ENCODE measurements at regions not wholly inside any gene's neighbourhood (a gene's known extent, or its start where the extent isn't known, plus 50 kb on each side); places are given as distances from the start of the nearest gene placed in this dataset.

GRCh38 chr9:110049699-110050450 lies 158.1 kb downstream of the C9orf152 start:
- Mint-ChIP-seq H3K27me3 (ENCODE audit: low read depth, poor library complexity) (peaks cover 66% of the 10 kb centered on the region), H3K36me3 (ENCODE audit: low read depth) (no peaks in the 10 kb centered on the region), H3K4me3 (peak overlapping the region; percentile 90), H3K27ac (no peak overlapping the region), H3K9me3 (no peaks in the 10 kb centered on the region), H3K4me1 (peaks cover 34% of the 10 kb centered on the region)
- peak; percentile 59 for DNase-seq
- TF ChIP-seq CTCF (IDR thresholded peaks at IDR 0.05): no peak

GRCh38 chr9:110050925-110051355 lies 157.0 kb downstream of the C9orf152 start:
- no peak for DNase-seq
- H3K27me3 Mint-ChIP-seq (ENCODE audit: low read depth, poor library complexity): peaks cover 60% of the 10 kb centered on the region
- H3K4me3 Mint-ChIP-seq: no peak overlapping the region

GRCh38 chr9:110056062-110056461 lies 151.9 kb downstream of the C9orf152 start:
- peaks cover 6% of the 10 kb centered on the region for H3K4me1 Mint-ChIP-seq
- H3K4me3 Mint-ChIP-seq: no peak overlapping the region
- H3K27ac Mint-ChIP-seq: no peak overlapping the region
- TF ChIP-seq CTCF (IDR thresholded peaks at IDR 0.05): no peak
- H3K36me3 Mint-ChIP-seq (ENCODE audit: low read depth): peaks cover 9% of the 10 kb centered on the region
- H3K27me3 Mint-ChIP-seq (ENCODE audit: low read depth, poor library complexity): peaks cover 31% of the 10 kb centered on the region
- DNase-seq: no peak
- no peaks in the 10 kb centered on the region for H3K9me3 Mint-ChIP-seq

More at GRCh38 chr9:110050925-110051355, 157.0 kb downstream of the C9orf152 start:
- H3K9me3 Mint-ChIP-seq: no peaks in the 10 kb centered on the region
- no peaks in the 10 kb centered on the region for H3K36me3 Mint-ChIP-seq (ENCODE audit: low read depth)
- H3K27ac Mint-ChIP-seq: no peak overlapping the region
- TF ChIP-seq CTCF (IDR thresholded peaks at IDR 0.05): no peak
- peaks cover 33% of the 10 kb centered on the region for H3K4me1 Mint-ChIP-seq

- Mint-ChIP-seq H3K9me3 (peaks cover 4% of the 10 kb centered on the region), H3K27ac (no peak overlapping the region), H3K4me1 (peaks cover 6% of the 10 kb centered on the region), H3K4me3 (no peak overlapping the region), H3K27me3 (ENCODE audit: low read depth, poor library complexity) (peaks cover 10% of the 10 kb centered on the region), H3K36me3 (ENCODE audit: low read depth) (peaks cover 24% of the 10 kb centered on the region)
- DNase-seq: peak; percentile 33
- TF ChIP-seq CTCF (IDR thresholded peaks at IDR 0.05): peak; percentile 19
Measured at GRCh38 chr9:110058304-110058953, 149.5 kb downstream of the C9orf152 start.

- TF ChIP-seq CTCF (IDR thresholded peaks at IDR 0.05): no peak
- H3K4me3 Mint-ChIP-seq: no peak overlapping the region
- H3K36me3 Mint-ChIP-seq (ENCODE audit: low read depth): peaks cover 34% of the 10 kb centered on the region
- peaks cover 4% of the 10 kb centered on the region for H3K9me3 Mint-ChIP-seq
- no peak for DNase-seq
- peaks cover 6% of the 10 kb centered on the region for H3K4me1 Mint-ChIP-seq
- H3K27ac Mint-ChIP-seq: no peak overlapping the region
- peaks cover 5% of the 10 kb centered on the region for H3K27me3 Mint-ChIP-seq (ENCODE audit: low read depth, poor library complexity)
Measured at GRCh38 chr9:110059461-110059860, 148.5 kb downstream of the C9orf152 start.
